GM12878 (cell line): ENCODE measurements at regions not wholly inside any gene's neighbourhood (a gene's known extent, or its start where the extent isn't known, plus 50 kb on each side); places are given as distances from the start of the nearest gene placed in this dataset.

Experiments
- ATAC-seq: fragments of 200-7000 bp; cut with Tn5 transposase; 3 replicates; pipeline ENCODE4 v1.9.1; 2020; ENCODE audit warnings: mild to moderate bottlenecking, moderate library complexity
- BruUV-seq: library from RNA; stranded (reverse); fragments of 400-500 nt; replicated peaks from 2 replicates; lab custom pipeline; 2021; lab: Mats Ljungman, UMichigan
- CTCF ChIA-PET: fragments of 300-600 bp; sonication (Branson Sonifier 250); formaldehyde crosslinking; extraction: SDS; loops from one replicate; lab custom pipeline; 2021; ENCODE audit warnings: inconsistent platforms; lab: Yijun Ruan, JAX
- POLR2A ChIA-PET: fragments of 350-600 bp; formaldehyde crosslinking; extraction: SDS; loops from one replicate; lab custom pipeline; 2021; ENCODE audit warnings: inconsistent platforms; lab: Charles Lee
- RAD21 ChIA-PET: fragments of 300-600 bp; sonication (Branson Sonifier 250); formaldehyde crosslinking; loops from one replicate; lab custom pipeline; 2023; ENCODE audit warnings: antibody characterized with exemption; ENCODE audit not compliant: unreplicated experiment; lab: Charles Lee
- SMC1A ChIA-PET: fragments of 300-600 bp; sonication (Branson Sonifier 250); formaldehyde crosslinking; loops from one replicate; lab custom pipeline; 2023; ENCODE audit not compliant: unreplicated experiment, uncharacterized antibody; lab: Charles Lee
- DNase-seq: peaks from one replicate; pipeline ENCODE4 v3.0.0-alpha.2; 2011; ENCODE audit warnings: low read depth, low spot score
- FAIRE-seq: peaks from 3 replicates; lab custom pipeline; 2011; peaks lifted over from hg19 to GRCh38; lab: Jason Lieb, UNC
- H2AFZ ChIP-seq: 2 replicates; pipeline ENCODE4 v1.6.0; 2011; ENCODE audit warnings: low read depth, low read length, control low read depth; ENCODE audit not compliant: control insufficient read depth
- H3K27ac ChIP-seq: 2 replicates; pipeline ENCODE4 v1.5.1; 2011; ENCODE audit warnings: control low read depth; ENCODE audit not compliant: control insufficient read depth, insufficient read depth
- H3K27me3 ChIP-seq, 2 experiments: replicated peaks in 1 of 2; 2 replicates each; pipeline versions ENCODE4 v1.6.0 to v1.6.1; 2011; ENCODE audit warnings: low read length in 1 of 2; ENCODE audit not compliant: control insufficient read depth in 2 of 2, insufficient read depth in 2 of 2
- H3K36me3 ChIP-seq, 2 experiments: 2 replicates each; pipeline ENCODE4 v1.5.1; 2011; ENCODE audit warnings: low read length in 1 of 2; ENCODE audit not compliant: control insufficient read depth in 2 of 2, insufficient read depth in 2 of 2
- H3K4me1 ChIP-seq: 2 replicates; pipeline ENCODE4 v1.6.1; 2011; ENCODE audit warnings: mild to moderate bottlenecking, low read length, moderate library complexity, mixed read lengths; ENCODE audit not compliant: control insufficient read depth, insufficient read depth
- H3K4me2 ChIP-seq: 2 replicates; pipeline ENCODE4 v1.6.0; 2011; ENCODE audit warnings: control low read depth; ENCODE audit not compliant: control insufficient read depth, insufficient read depth
- H3K4me3 ChIP-seq: fragments of 200-600 bp; sonication (generic); 2 replicates; pipeline ENCODE4 v1.5.1; 2016
- H3K79me2 ChIP-seq: 2 replicates; pipeline ENCODE4 v1.6.0; 2011; ENCODE audit warnings: low read length; ENCODE audit not compliant: control insufficient read depth, insufficient read depth
- H3K9ac ChIP-seq: 2 replicates; pipeline ENCODE4 v1.8.0; 2011; ENCODE audit warnings: low read length, control low read depth, mixed read lengths; ENCODE audit not compliant: control insufficient read depth, insufficient read depth
- H3K9me3 ChIP-seq: replicated peaks from 3 replicates; pipeline ENCODE4 v1.5.1; 2011; ENCODE audit warnings: mild to moderate bottlenecking, low read length; ENCODE audit not compliant: control insufficient read depth, insufficient read depth
- H4K20me1 ChIP-seq: 2 replicates; pipeline ENCODE4 v1.6.0; 2011; ENCODE audit not compliant: control insufficient read depth, insufficient read depth
- HDAC6 ChIP-seq: fragments of 200-600 bp; sonication (generic); IDR thresholded peaks from one replicate; pipeline ENCODE4 v1.8.0; 2017; ENCODE audit warnings: antibody characterized with exemption; ENCODE audit not compliant: unreplicated experiment
- HSF1 ChIP-seq: fragments of 150-350 bp; IDR thresholded peaks from 2 replicates; pipeline ENCODE4 v1.6.1; 2014; ENCODE audit warnings: mild to moderate bottlenecking, low read depth, low read length
- LARP7 ChIP-seq: fragments of 450-650 bp; IDR thresholded peaks from 2 replicates; pipeline ENCODE4 v1.6.1; 2017; ENCODE audit warnings: mild to moderate bottlenecking
- MXI1 ChIP-seq: fragments of 150-350 bp; IDR thresholded peaks from 2 replicates; pipeline ENCODE4 v1.6.1; 2011; ENCODE audit warnings: low read depth, mild to moderate bottlenecking, inconsistent platforms, low read length, improper control_type of control experiment
- NKRF ChIP-seq: fragments of 450-650 bp; conservative IDR thresholded peaks from 2 replicates; pipeline ENCODE4 v1.6.1; 2017; ENCODE audit warnings: mild to moderate bottlenecking, moderate library complexity
- RAD51 ChIP-seq: fragments of 450-650 bp; IDR thresholded peaks from 2 replicates; pipeline ENCODE4 v1.6.1; 2016; ENCODE audit warnings: moderate library complexity, mild to moderate bottlenecking, inconsistent platforms
- ZNF687 ChIP-seq: fragments of 450-650 bp; IDR thresholded peaks from 2 replicates; pipeline ENCODE4 v1.6.1; 2017; ENCODE audit warnings: mild to moderate bottlenecking, moderate library complexity
- in situ Hi-C: fragments of 300-500 bp; cut with MboI; formaldehyde crosslinking; loops from 9 replicates; pipeline ENCODE4 v1.14.3; 2018; ENCODE audit warnings: mixed read lengths
- intact Hi-C: fragments of 100-400 bp; cut with micrococcal nuclease; formaldehyde crosslinking; loops from one replicate; pipeline ENCODE4 v1.14.2; 2022; ENCODE audit not compliant: unreplicated experiment

- Histone ChIP-seq H3K4me2 (no peak overlapping the region), H3K9me3 (no peaks in the 10 kb centered on the region), H4K20me1 (no peaks in the 10 kb centered on the region), H3K4me1 (no peaks in the 10 kb centered on the region), H3K36me3 (no peaks in the 10 kb centered on the region), H3K79me2 (no peaks in the 10 kb centered on the region), H2AFZ (no peak overlapping the region), H3K27ac (no peak overlapping the region), H3K27me3 (no peaks in the 10 kb centered on the region), H3K9ac (no peak overlapping the region), H3K4me3 (no peak overlapping the region)
- no peak for TF ChIP-seq RAD51
- TF ChIP-seq HDAC6: no peak
- TF ChIP-seq ZNF687: no peak
- TF ChIP-seq MXI1: no peak
- TF ChIP-seq HSF1: no peak
- TF ChIP-seq NKRF: no peak
- no peak for TF ChIP-seq LARP7
- BruUV-seq: no TSS peak
- POLR2A ChIA-PET: no interaction called here
- intact Hi-C loops: no loop called here
- CTCF ChIA-PET: no interaction called here
- no peak for FAIRE-seq
- RAD21 ChIA-PET: no interaction called here
- SMC1A ChIA-PET: no interaction called here
- DNase-seq: no peak
- in situ Hi-C loops: no loop called here
- ATAC-seq: no peak
Observed at GRCh38 chr6:47118611-47119010, 76.5 kb upstream of the ADGRF1 start.
